IMR-90 (cell line): ENCODE measurements at regions not wholly inside any gene's neighbourhood (a gene's known extent, or its start where the extent isn't known, plus 50 kb on each side); places are given as distances from the start of the nearest gene placed in this dataset.

Source experiments
- ATAC-seq: fragments of 200-7000 bp; cut with Tn5 transposase; 2 replicates; pipeline ENCODE4 v1.9.1; 2020; ENCODE audit warnings: low read depth, mild to moderate bottlenecking, moderate library complexity
- BruUV-seq: library from RNA; stranded (reverse); fragments of 400-500 nt; replicated peaks from 2 replicates; lab custom pipeline; 2021; lab: Mats Ljungman, UMichigan
- CTCF ChIA-PET: fragments of 300-600 bp; formaldehyde crosslinking; extraction: SDS; loops from one replicate; lab custom pipeline; 2021; ENCODE audit warnings: antibody characterized with exemption; lab: Yijun Ruan, JAX
- POLR2A ChIA-PET: fragments of 300-600 bp; sonication (Branson Sonifier 250); formaldehyde crosslinking; loops from one replicate; lab custom pipeline; 2022; ENCODE audit warnings: antibody characterized with exemption; ENCODE audit not compliant: unreplicated experiment; lab: Charles Lee
- DNase-seq: peaks from one replicate; pipeline ENCODE4 v3.0.0; 2013
- H2AFZ ChIP-seq: replicated peaks from 2 replicates; pipeline ENCODE3; 2013; ENCODE audit warnings: low read length, mild to moderate bottlenecking; ENCODE audit not compliant: poor library complexity
- H2AK5ac ChIP-seq: 2 replicates; pipeline ENCODE4 v1.6.1; 2013; ENCODE audit warnings: low read depth, low read length, inconsistent platforms
- H2AK9ac ChIP-seq: replicated peaks from 2 replicates; pipeline ENCODE3; 2013; ENCODE audit warnings: mild to moderate bottlenecking, low read depth, low read length, moderate library complexity; ENCODE audit not compliant: poor library complexity
- H2BK120ac ChIP-seq: 2 replicates; pipeline ENCODE4 v1.6.1; 2013; ENCODE audit warnings: low read depth, low read length, inconsistent platforms
- H2BK15ac ChIP-seq: 3 replicates; pipeline ENCODE4 v1.6.1; 2013; ENCODE audit warnings: low read depth, low read length, inconsistent platforms
- H2BK20ac ChIP-seq: 2 replicates; pipeline ENCODE4 v1.6.1; 2013; ENCODE audit warnings: low read depth, mild to moderate bottlenecking, inconsistent platforms, low read length, moderate library complexity
- H2BK5ac ChIP-seq: 2 replicates; pipeline ENCODE4 v1.6.1; 2013; ENCODE audit warnings: mild to moderate bottlenecking, low read depth, low read length, inconsistent platforms; ENCODE audit not compliant: poor library complexity, severe bottlenecking
- H3K14ac ChIP-seq: replicated peaks from 2 replicates; pipeline ENCODE4 v1.6.1; 2013; ENCODE audit warnings: low read depth, low read length, inconsistent platforms
- H3K18ac ChIP-seq: 2 replicates; pipeline ENCODE4 v1.6.1; 2013; ENCODE audit warnings: low read depth, low read length, control low read depth
- H3K23ac ChIP-seq: 2 replicates; pipeline ENCODE4 v1.6.1; 2013; ENCODE audit warnings: low read depth, low read length, inconsistent platforms
- H3K27ac ChIP-seq: 2 replicates; pipeline ENCODE4 v1.5.1; 2013; ENCODE audit warnings: mild to moderate bottlenecking, control low read depth, low read length; ENCODE audit not compliant: insufficient read depth
- H3K27me3 ChIP-seq: 2 replicates; pipeline ENCODE4 v1.6.1; 2013; ENCODE audit warnings: low read length; ENCODE audit not compliant: control insufficient read depth, insufficient read depth
- H3K36me3 ChIP-seq: 2 replicates; pipeline ENCODE4 v1.6.1; 2013; ENCODE audit warnings: low read length, mixed read lengths; ENCODE audit not compliant: control insufficient read depth, insufficient read depth
- H3K4ac ChIP-seq: 2 replicates; pipeline ENCODE4 v1.6.1; 2013; ENCODE audit warnings: low read depth, low read length, inconsistent platforms
- H3K4me1 ChIP-seq: 2 replicates; pipeline ENCODE4 v1.6.1; 2013; ENCODE audit warnings: low read length, mixed read lengths; ENCODE audit not compliant: control insufficient read depth, insufficient read depth
- H3K4me2 ChIP-seq: 2 replicates; pipeline ENCODE4 v1.6.1; 2013; ENCODE audit warnings: low read depth, mild to moderate bottlenecking, control low read depth, low read length, moderate library complexity
- H3K4me3 ChIP-seq: 2 replicates; pipeline ENCODE4 v1.5.1; 2013; ENCODE audit warnings: low read depth, mild to moderate bottlenecking, control low read depth, low read length, moderate library complexity; ENCODE audit not compliant: insufficient read depth
- H3K56ac ChIP-seq: 2 replicates; pipeline ENCODE4 v1.6.1; 2013; ENCODE audit warnings: low read length, inconsistent platforms; ENCODE audit not compliant: insufficient read depth; ENCODE audit errors: extremely low read depth
- H3K79me1 ChIP-seq, 2 experiments: 2 replicates each; pipeline ENCODE4 v1.6.1; 2013; ENCODE audit warnings: low read length in 2 of 2, inconsistent platforms in 1 of 2, low read depth in 1 of 2
- H3K9ac ChIP-seq: 2 replicates; pipeline ENCODE4 v1.6.1; 2013; ENCODE audit warnings: low read depth, low read length, control low read depth
- H3K9me1 ChIP-seq: 2 replicates; pipeline ENCODE4 v1.6.1; 2013; ENCODE audit warnings: low read length, inconsistent platforms; ENCODE audit not compliant: insufficient read depth
- H3K9me3 ChIP-seq: 2 replicates; pipeline ENCODE4 v1.6.1; 2013; ENCODE audit warnings: low read length; ENCODE audit not compliant: control insufficient read depth, insufficient read depth
- H4K20me1 ChIP-seq: 2 replicates; pipeline ENCODE4 v1.6.1; 2013; ENCODE audit warnings: low read length, inconsistent platforms; ENCODE audit not compliant: insufficient read depth
- H4K5ac ChIP-seq: 2 replicates; pipeline ENCODE4 v1.6.1; 2013; ENCODE audit warnings: mild to moderate bottlenecking, low read depth, low read length, control low read depth
- H4K8ac ChIP-seq, 2 experiments: 2 replicates each; pipeline ENCODE4 v1.6.1; 2013; ENCODE audit warnings: low read depth in 2 of 2, low read length in 2 of 2, control low read depth in 1 of 2, inconsistent platforms in 1 of 2
- H4K91ac ChIP-seq: 2 replicates; pipeline ENCODE4 v1.6.1; 2013; ENCODE audit warnings: low read depth, low read length, inconsistent platforms; ENCODE audit not compliant: insufficient read depth
- BHLHE40 ChIP-seq: fragments of 150-350 bp; IDR thresholded peaks from 2 replicates; pipeline ENCODE4 v1.6.1; 2016; ENCODE audit warnings: mild to moderate bottlenecking, low read depth, low read length
- CEBPB ChIP-seq: IDR thresholded peaks from 2 replicates; pipeline ENCODE4 v1.6.1; 2012; ENCODE audit warnings: low read depth, low read length, improper control_type of control experiment
- CHD1 ChIP-seq: IDR thresholded peaks from 2 replicates; pipeline ENCODE4 v1.6.1; 2012; ENCODE audit warnings: low read depth, low read length, improper control_type of control experiment
- FOS ChIP-seq: fragments of 150-350 bp; IDR thresholded peaks from 2 replicates; pipeline ENCODE4 v1.6.1; 2016; ENCODE audit warnings: low read depth, low read length
- MAFK ChIP-seq: IDR thresholded peaks from 2 replicates; pipeline ENCODE4 v1.6.1; 2012; ENCODE audit warnings: low read depth, low read length, improper control_type of control experiment
- MAZ ChIP-seq: IDR thresholded peaks from 2 replicates; pipeline ENCODE4 v1.6.1; 2012; ENCODE audit warnings: low read depth, mild to moderate bottlenecking, low read length, improper control_type of control experiment, moderate library complexity, borderline replicate concordance
- MXI1 ChIP-seq: IDR thresholded peaks from 2 replicates; pipeline ENCODE4 v1.6.1; 2012; ENCODE audit warnings: low read depth, mild to moderate bottlenecking, low read length, moderate library complexity, borderline replicate concordance
- NFE2L2 ChIP-seq: fragments of 150-350 bp; IDR thresholded peaks from 2 replicates; pipeline ENCODE4 v1.6.1; 2016; ENCODE audit warnings: low read depth, mild to moderate bottlenecking, low read length
- RAD21 ChIP-seq: IDR thresholded peaks from 2 replicates; pipeline ENCODE4 v1.6.1; 2012; ENCODE audit warnings: low read length, improper control_type of control experiment
- SMC3 ChIP-seq: fragments of 150-350 bp; IDR thresholded peaks from 2 replicates; pipeline ENCODE4 v1.6.1; 2016; ENCODE audit warnings: low read depth, mild to moderate bottlenecking, antibody characterized with exemption, low read length, moderate library complexity
- WGBS, 2 experiments: methylation state at CpG; one replicate each; pipeline versions ENCODE4 v1.1.5 to v1.1.7; 2013; ENCODE audit warnings: missing lambda C conversion rate in 2 of 2; ENCODE audit not compliant: insufficient read length in 1 of 2; ENCODE audit errors: extremely low coverage in 2 of 2; 5-methylcytosine and 5-hydroxymethylcytosine counted together
- dilution Hi-C: fragments of 300-500 bp; cut with HindIII; formaldehyde crosslinking; loops from one replicate; pipeline ENCODE4 v1.14.3; 2018; ENCODE audit warnings: low sequenced_read_pairs; ENCODE audit not compliant: unreplicated experiment
- in situ Hi-C: fragments of 300-500 bp; cut with MboI; formaldehyde crosslinking; loops from 3 replicates; pipeline ENCODE4 v1.14.3; 2019; ENCODE audit warnings: low sequenced_read_pairs, inconsistent platforms, mixed read lengths
- intact Hi-C: fragments of 100-400 bp; cut with micrococcal nuclease; formaldehyde crosslinking; loops from 2 replicates; pipeline ENCODE4 v1.10.0; 2022
- TF ChIP-seq, protein P1 (sequence below): fragments of 150-350 bp; IDR thresholded peaks from 2 replicates; pipeline ENCODE4 v1.6.1; 2016; ENCODE audit warnings: low read depth, mild to moderate bottlenecking, low read length, moderate library complexity, borderline replicate concordance
- TF ChIP-seq, protein P2 (sequence below): conservative IDR thresholded peaks from 2 replicates; pipeline ENCODE4 v1.5.1; 2012; ENCODE audit warnings: mild to moderate bottlenecking, low read depth, low read length, improper control_type of control experiment

DNA sequence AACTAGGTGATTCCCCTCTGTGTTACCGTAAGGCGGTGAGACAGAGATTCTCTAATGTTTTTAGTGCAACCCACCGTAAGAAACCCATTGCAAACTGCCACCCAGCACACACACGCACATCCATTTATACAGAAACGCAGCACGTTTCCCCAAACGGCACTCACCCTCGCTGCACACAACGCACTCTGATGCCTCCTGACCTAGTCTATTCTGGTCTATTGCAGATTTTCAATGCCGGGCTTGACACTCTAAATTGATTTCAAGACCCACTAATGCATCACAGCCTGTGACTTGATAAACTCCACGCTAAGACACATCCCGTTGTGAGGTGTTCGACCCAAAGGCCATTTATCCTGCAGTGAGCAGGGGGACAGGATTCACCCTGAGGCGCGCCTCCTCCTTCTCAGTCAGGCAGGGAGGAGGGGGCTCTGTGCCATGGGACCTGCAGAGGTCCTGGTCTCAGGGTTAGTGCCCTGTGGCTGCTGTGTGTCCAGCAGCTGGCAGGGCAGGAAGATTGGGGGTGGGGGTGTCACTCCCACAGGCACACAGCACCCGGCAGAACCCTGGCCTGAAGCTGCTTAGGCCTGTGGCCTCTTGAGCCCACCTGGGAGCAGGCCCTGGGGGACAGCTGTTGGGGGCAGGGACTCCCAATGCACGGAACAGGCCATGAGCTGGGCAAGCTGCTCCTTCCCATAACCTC is 335.6 kb downstream of the PREX1 start:
- CTCF ChIA-PET = no interaction called here
- Histone ChIP-seq H2BK20ac (no peak overlapping the region), H3K56ac (no peak overlapping the region), H4K8ac (no peak overlapping the region), H3K79me1 (no peaks in the 10 kb centered on the region), H3K23ac (no peak overlapping the region), H2BK15ac (no peak overlapping the region), H3K18ac (no peak overlapping the region), H3K4ac (no peak overlapping the region), H3K4me1 (no peaks in the 10 kb centered on the region), H2BK120ac (no peak overlapping the region), H3K27ac (no peak overlapping the region), H4K5ac (no peak overlapping the region), H2AFZ (no peak overlapping the region), H4K91ac (no peak overlapping the region), H4K20me1 (no peaks in the 10 kb centered on the region), H3K27me3 (no peaks in the 10 kb centered on the region; the same call in 1 of the 2 replicates), H3K4me3 (no peak overlapping the region), H3K9me3 (no peaks in the 10 kb centered on the region), H3K9ac (no peak overlapping the region), H3K9me1 (no peaks in the 10 kb centered on the region), H3K36me3 (no peaks in the 10 kb centered on the region), H2AK9ac (no peak overlapping the region), H3K4me2 (no peak overlapping the region), H3K14ac (no peak overlapping the region), H2BK5ac (no peak overlapping the region), H2AK5ac (no peak overlapping the region)
- DNase-seq = no peak
- BruUV-seq = no TSS peak
- POLR2A ChIA-PET = no interaction called here
- TF ChIP-seq CEBPB (no peak), MXI1 (no peak), RAD21 (no peak), SMC3 (no peak), MAFK (no peak), NFE2L2 (no peak), MAZ (no peak), BHLHE40 (no peak), CHD1 (no peak), FOS (no peak)
- TF ChIP-seq, protein P1, sequence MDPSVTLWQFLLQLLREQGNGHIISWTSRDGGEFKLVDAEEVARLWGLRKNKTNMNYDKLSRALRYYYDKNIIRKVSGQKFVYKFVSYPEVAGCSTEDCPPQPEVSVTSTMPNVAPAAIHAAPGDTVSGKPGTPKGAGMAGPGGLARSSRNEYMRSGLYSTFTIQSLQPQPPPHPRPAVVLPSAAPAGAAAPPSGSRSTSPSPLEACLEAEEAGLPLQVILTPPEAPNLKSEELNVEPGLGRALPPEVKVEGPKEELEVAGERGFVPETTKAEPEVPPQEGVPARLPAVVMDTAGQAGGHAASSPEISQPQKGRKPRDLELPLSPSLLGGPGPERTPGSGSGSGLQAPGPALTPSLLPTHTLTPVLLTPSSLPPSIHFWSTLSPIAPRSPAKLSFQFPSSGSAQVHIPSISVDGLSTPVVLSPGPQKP = no peak
- TF ChIP-seq, protein P2, sequence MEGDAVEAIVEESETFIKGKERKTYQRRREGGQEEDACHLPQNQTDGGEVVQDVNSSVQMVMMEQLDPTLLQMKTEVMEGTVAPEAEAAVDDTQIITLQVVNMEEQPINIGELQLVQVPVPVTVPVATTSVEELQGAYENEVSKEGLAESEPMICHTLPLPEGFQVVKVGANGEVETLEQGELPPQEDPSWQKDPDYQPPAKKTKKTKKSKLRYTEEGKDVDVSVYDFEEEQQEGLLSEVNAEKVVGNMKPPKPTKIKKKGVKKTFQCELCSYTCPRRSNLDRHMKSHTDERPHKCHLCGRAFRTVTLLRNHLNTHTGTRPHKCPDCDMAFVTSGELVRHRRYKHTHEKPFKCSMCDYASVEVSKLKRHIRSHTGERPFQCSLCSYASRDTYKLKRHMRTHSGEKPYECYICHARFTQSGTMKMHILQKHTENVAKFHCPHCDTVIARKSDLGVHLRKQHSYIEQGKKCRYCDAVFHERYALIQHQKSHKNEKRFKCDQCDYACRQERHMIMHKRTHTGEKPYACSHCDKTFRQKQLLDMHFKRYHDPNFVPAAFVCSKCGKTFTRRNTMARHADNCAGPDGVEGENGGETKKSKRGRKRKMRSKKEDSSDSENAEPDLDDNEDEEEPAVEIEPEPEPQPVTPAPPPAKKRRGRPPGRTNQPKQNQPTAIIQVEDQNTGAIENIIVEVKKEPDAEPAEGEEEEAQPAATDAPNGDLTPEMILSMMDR = no peak
- dilution Hi-C loops = no loop called here
- in situ Hi-C loops = no loop called here
- WGBS, 2 experiments = 41% methylated on average over 10 of the region's 17 CpGs; no CpG with 5 or more reads in 1 of the 2 experiments
- intact Hi-C loops = no loop called here
- ATAC-seq = no peak
